GM21390 (cell line): ENCODE measurements at regions not wholly inside any gene's neighbourhood (a gene's known extent, or its start where the extent isn't known, plus 50 kb on each side); places are given as distances from the start of the nearest gene placed in this dataset.

Experiments
- ATAC-seq: cut with Tn5 transposase; IDR thresholded peaks from one replicate; pipeline ENCODE4 v1.9.1; 2021; ENCODE audit not compliant: unreplicated experiment

- ATAC-seq: no peak
These were observed 514.7 kb downstream of the RPS24 start for GRCh38 chr10:78548369-78548768.

- ATAC-seq: no peak
These were observed 515.7 kb downstream of the RPS24 start for GRCh38 chr10:78549140-78549935.

GRCh38 chr10:78550090-78550489 is 516.4 kb downstream of the RPS24 start:
- ATAC-seq: no peak

- no peak for ATAC-seq
These were observed 517.1 kb downstream of the RPS24 start for GRCh38 chr10:78550716-78551115.

GRCh38 chr10:78551184-78552005 is 517.4 kb upstream of the ZMIZ1 start:
- no peak for ATAC-seq

- no peak for ATAC-seq
These were observed 516.4 kb upstream of the ZMIZ1 start for GRCh38 chr10:78552261-78552811.

GRCh38 chr10:78553792-78554191 is 515.0 kb upstream of the ZMIZ1 start:
- no peak for ATAC-seq

- no peak for ATAC-seq
These were observed 513.6 kb upstream of the ZMIZ1 start for GRCh38 chr10:78555128-78555527.

GRCh38 chr10:78556705-78557432 is 511.9 kb upstream of the ZMIZ1 start:
- ATAC-seq: no peak

GRCh38 chr10:78557433-78557925 is 511.3 kb upstream of the ZMIZ1 start:
- no peak for ATAC-seq

GRCh38 chr10:78559661-78560340 is 509.0 kb upstream of the ZMIZ1 start:
- no peak for ATAC-seq

GRCh38 chr10:78560341-78560688 is 508.5 kb upstream of the ZMIZ1 start:
- ATAC-seq: no peak

GRCh38 chr10:78563314-78563713 is 505.5 kb upstream of the ZMIZ1 start:
- ATAC-seq: no peak

GRCh38 chr10:78565841-78566240 is 502.9 kb upstream of the ZMIZ1 start:
- ATAC-seq: no peak

- ATAC-seq: no peak
These were observed 502.3 kb upstream of the ZMIZ1 start for GRCh38 chr10:78566284-78567111.

GRCh38 chr10:78567680-78568455 is 500.9 kb upstream of the ZMIZ1 start:
- no peak for ATAC-seq

- no peak for ATAC-seq
These were observed 500.1 kb upstream of the ZMIZ1 start for GRCh38 chr10:78568620-78569019.

GRCh38 chr10:78570633-78571235 is 498.0 kb upstream of the ZMIZ1 start:
- ATAC-seq: no peak

GRCh38 chr10:78571286-78571685 is 497.5 kb upstream of the ZMIZ1 start:
- ATAC-seq: no peak
